Epithelial cell of proximal tubule (primary cell): ENCODE measurements at regions not wholly inside any gene's neighbourhood (a gene's known extent, or its start where the extent isn't known, plus 50 kb on each side); places are given as distances from the start of the nearest gene placed in this dataset.

Experiments
- DNase-seq: peaks from one replicate; pipeline ENCODE4 v3.0.0-alpha.2; 2011; ENCODE audit warnings: low read depth
- H3K4me3 ChIP-seq: 2 replicates; pipeline ENCODE4 v1.5.1; 2011; ENCODE audit warnings: low read depth, mild to moderate bottlenecking, low read length
- TF ChIP-seq, protein P1 (sequence below): conservative IDR thresholded peaks from 2 replicates; pipeline ENCODE4 v1.5.1; 2012; ENCODE audit warnings: low read depth, mild to moderate bottlenecking, low read length

GRCh38 chr1:191971447-191971846, 186.8 kb upstream of the RGS18 start:
- TF ChIP-seq, protein P1, sequence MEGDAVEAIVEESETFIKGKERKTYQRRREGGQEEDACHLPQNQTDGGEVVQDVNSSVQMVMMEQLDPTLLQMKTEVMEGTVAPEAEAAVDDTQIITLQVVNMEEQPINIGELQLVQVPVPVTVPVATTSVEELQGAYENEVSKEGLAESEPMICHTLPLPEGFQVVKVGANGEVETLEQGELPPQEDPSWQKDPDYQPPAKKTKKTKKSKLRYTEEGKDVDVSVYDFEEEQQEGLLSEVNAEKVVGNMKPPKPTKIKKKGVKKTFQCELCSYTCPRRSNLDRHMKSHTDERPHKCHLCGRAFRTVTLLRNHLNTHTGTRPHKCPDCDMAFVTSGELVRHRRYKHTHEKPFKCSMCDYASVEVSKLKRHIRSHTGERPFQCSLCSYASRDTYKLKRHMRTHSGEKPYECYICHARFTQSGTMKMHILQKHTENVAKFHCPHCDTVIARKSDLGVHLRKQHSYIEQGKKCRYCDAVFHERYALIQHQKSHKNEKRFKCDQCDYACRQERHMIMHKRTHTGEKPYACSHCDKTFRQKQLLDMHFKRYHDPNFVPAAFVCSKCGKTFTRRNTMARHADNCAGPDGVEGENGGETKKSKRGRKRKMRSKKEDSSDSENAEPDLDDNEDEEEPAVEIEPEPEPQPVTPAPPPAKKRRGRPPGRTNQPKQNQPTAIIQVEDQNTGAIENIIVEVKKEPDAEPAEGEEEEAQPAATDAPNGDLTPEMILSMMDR, result no peak
- no peak for DNase-seq
- no peak overlapping the region for H3K4me3 ChIP-seq

- TF ChIP-seq, protein P1, result no peak
- no peak overlapping the region for H3K4me3 ChIP-seq
- DNase-seq, result no peak
These were observed 184.3 kb upstream of the RGS18 start for GRCh38 chr1:191974004-191974403.

GRCh38 chr1:191977874-191978506, 180.3 kb upstream of the RGS18 start:
- DNase-seq, result no peak
- no peak overlapping the region for H3K4me3 ChIP-seq
- TF ChIP-seq, protein P1, result no peak

- TF ChIP-seq, protein P1, result no peak
- H3K4me3 ChIP-seq, result no peak overlapping the region
- no peak for DNase-seq
These were observed 173.4 kb upstream of the RGS18 start for GRCh38 chr1:191984856-191985255.

- TF ChIP-seq, protein P1, result no peak
- no peak for DNase-seq
- no peak overlapping the region for H3K4me3 ChIP-seq
These were observed 166.1 kb upstream of the RGS18 start for GRCh38 chr1:191992118-191992517.

- TF ChIP-seq, protein P1, result peak; percentile 40
- H3K4me3 ChIP-seq, result no peak overlapping the region
- DNase-seq, result no peak
These were observed 164.7 kb upstream of the RGS18 start for GRCh38 chr1:191993549-191993948.

DNA sequence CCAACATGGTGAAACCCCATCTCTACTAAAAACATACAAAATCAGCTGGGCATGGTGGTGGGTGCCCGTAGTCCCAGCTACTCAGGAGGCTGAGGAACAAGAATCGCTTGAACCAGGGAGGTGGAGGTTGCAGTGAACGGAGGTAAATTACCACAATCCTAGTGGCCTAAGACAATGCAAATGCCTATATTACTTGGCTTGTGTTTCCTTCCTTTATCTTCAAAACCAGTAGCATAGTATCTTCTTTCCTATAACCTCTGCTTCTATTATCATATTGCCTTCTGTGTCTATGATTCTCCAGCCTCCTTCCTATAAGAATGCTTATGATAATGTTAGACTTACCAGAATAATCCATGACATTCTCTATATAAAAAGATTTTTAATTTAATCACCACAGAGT, 156.2 kb upstream of the RGS18 start:
- H3K4me3 ChIP-seq, result no peak overlapping the region
- no peak for DNase-seq
- TF ChIP-seq, protein P1, result no peak
